GM12878 (cell line): ENCODE measurements at regions not wholly inside any gene's neighbourhood (a gene's known extent, or its start where the extent isn't known, plus 50 kb on each side); places are given as distances from the start of the nearest gene placed in this dataset.
A peak's percentile ranks its signal among the peaks of the same experiment; 100 is the strongest.

Source experiments
- BHLHE40 ChIP-seq, 2 experiments: fragments of 450-650 bp in 1 of 2; IDR thresholded peaks; 2 replicates each; pipeline ENCODE4 v1.6.1; 2011 to 2017; ENCODE audit warnings: low read depth in 2 of 2, borderline replicate concordance in 1 of 2, improper control_type of control experiment in 1 of 2, low read length in 1 of 2, mild to moderate bottlenecking in 1 of 2
- DPF2 ChIP-seq: fragments of 450-650 bp; IDR thresholded peaks from 2 replicates; pipeline ENCODE4 v1.6.1; 2017; ENCODE audit warnings: mild to moderate bottlenecking
- EZH2 ChIP-seq: IDR thresholded peaks from 2 replicates; pipeline ENCODE4 v1.6.1; 2012; ENCODE audit warnings: low read depth, mild to moderate bottlenecking, control low read depth, inconsistent platforms, low read length, borderline replicate concordance; ENCODE audit not compliant: control insufficient read depth
- FOXM1 ChIP-seq: IDR thresholded peaks from 2 replicates; pipeline ENCODE4 v1.6.1; 2012; ENCODE audit warnings: low read depth, mild to moderate bottlenecking, inconsistent platforms, low read length, moderate library complexity
- HDAC2 ChIP-seq: fragments of 200-600 bp; sonication (generic); IDR thresholded peaks from 2 replicates; pipeline ENCODE4 v1.6.1; 2017
- MEF2A ChIP-seq: IDR thresholded peaks from 2 replicates; pipeline ENCODE4 v1.6.1; 2011; ENCODE audit warnings: low read depth, mild to moderate bottlenecking, low read length, moderate library complexity; ENCODE audit not compliant: insufficient read depth
- MTA2 ChIP-seq: fragments of 450-650 bp; IDR thresholded peaks from 2 replicates; pipeline ENCODE4 v1.6.1; 2016; ENCODE audit warnings: low read depth, mild to moderate bottlenecking, moderate library complexity
- NBN ChIP-seq: fragments of 450-650 bp; IDR thresholded peaks from 2 replicates; pipeline ENCODE4 v1.6.1; 2016
- NR2C2 ChIP-seq: IDR thresholded peaks from 2 replicates; pipeline ENCODE4 v1.6.1; 2011; ENCODE audit warnings: borderline replicate concordance, low read depth; ENCODE audit not compliant: control insufficient read depth, insufficient read length
- SIX5 ChIP-seq: IDR thresholded peaks from 2 replicates; pipeline ENCODE4 v1.6.1; 2011; ENCODE audit warnings: mild to moderate bottlenecking, low read depth, low read length, moderate library complexity; ENCODE audit not compliant: severe bottlenecking
- SPI1 ChIP-seq: IDR thresholded peaks from 2 replicates; pipeline ENCODE4 v1.6.1; 2011; ENCODE audit warnings: low read depth, mild to moderate bottlenecking, low read length, moderate library complexity, borderline replicate concordance; ENCODE audit not compliant: insufficient read depth
- STAT3 ChIP-seq: IDR thresholded peaks from 2 replicates; pipeline ENCODE4 v1.6.1; 2011; ENCODE audit warnings: low read depth, low read length, improper control_type of control experiment
- TARDBP ChIP-seq: IDR thresholded peaks from 2 replicates; pipeline ENCODE4 v1.6.1; 2016; ENCODE audit warnings: borderline replicate concordance
- TCF12 ChIP-seq: IDR thresholded peaks from 2 replicates; pipeline ENCODE4 v1.6.1; 2011; ENCODE audit warnings: low read depth, mild to moderate bottlenecking, low read length
- TF ChIP-seq, protein P1 (sequence below): IDR thresholded peaks from 2 replicates; pipeline ENCODE4 v1.6.1; 2012; ENCODE audit warnings: mild to moderate bottlenecking, low read depth, low read length
- TF ChIP-seq, protein P2 (sequence below): fragments of 450-650 bp; IDR thresholded peaks from 2 replicates; pipeline ENCODE4 v1.6.1; 2018; ENCODE audit warnings: mild to moderate bottlenecking, low read depth, moderate library complexity; ENCODE audit not compliant: partially characterized antibody
- TF ChIP-seq, protein P3 (sequence below): fragments of 450-650 bp; formaldehyde crosslinking; IDR thresholded peaks from 2 replicates; pipeline ENCODE4 v1.4.0; 2022; ENCODE audit warnings: mild to moderate bottlenecking, moderate library complexity
- TF ChIP-seq, protein P4 (sequence below): IDR thresholded peaks from 2 replicates; pipeline ENCODE4 v1.6.1; 2012; ENCODE audit warnings: low read depth, low read length, improper control_type of control experiment

DNA sequence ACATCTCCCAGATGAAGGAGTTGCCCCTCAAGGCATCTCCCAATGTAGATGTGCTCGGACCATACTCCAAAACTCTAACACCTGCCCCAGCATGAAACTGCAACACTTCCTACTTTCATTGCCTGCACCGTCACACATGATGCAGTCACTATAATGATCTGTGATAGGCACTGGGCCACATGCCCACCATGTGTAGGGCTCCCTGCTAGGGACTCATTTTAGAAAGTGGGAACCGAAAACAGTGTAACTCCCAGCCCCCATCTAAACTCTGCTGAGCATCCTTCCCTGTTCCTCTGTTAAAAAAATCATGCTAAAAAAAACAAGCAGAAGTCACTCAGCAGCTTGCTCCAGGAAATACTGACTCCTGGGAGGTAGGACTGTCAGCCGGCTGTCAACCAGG is 496.1 kb upstream of the RAB6C start (continued):
- TF ChIP-seq SIX5 (no peak), EZH2 (no peak), HDAC2 (no peak), NR2C2 (no peak), TARDBP (no peak), BHLHE40 (IDR thresholded peaks at IDR 0.05; ENCODE audit: borderline replicate concordance in 1 of 2, low read depth in 2 of 2, low read length in 1 of 2) (peak in 1 of 2 experiments; percentile 9; a peak in 1 of 4 replicates), STAT3 (no peak), FOXM1 (no peak), SPI1 (peak; percentile 74), DPF2 (0 out of 2 replicates have a peak, but pooled peaks have one; percentile 45), MEF2A (0 out of 2 replicates have a peak, but pooled peaks have one; percentile 4), NBN (no peak), MTA2 (peak; percentile 48; the same call in 1 of the 2 replicates), TCF12 (peak; percentile 29; the same call in 1 of the 2 replicates)
- TF ChIP-seq, protein P1, sequence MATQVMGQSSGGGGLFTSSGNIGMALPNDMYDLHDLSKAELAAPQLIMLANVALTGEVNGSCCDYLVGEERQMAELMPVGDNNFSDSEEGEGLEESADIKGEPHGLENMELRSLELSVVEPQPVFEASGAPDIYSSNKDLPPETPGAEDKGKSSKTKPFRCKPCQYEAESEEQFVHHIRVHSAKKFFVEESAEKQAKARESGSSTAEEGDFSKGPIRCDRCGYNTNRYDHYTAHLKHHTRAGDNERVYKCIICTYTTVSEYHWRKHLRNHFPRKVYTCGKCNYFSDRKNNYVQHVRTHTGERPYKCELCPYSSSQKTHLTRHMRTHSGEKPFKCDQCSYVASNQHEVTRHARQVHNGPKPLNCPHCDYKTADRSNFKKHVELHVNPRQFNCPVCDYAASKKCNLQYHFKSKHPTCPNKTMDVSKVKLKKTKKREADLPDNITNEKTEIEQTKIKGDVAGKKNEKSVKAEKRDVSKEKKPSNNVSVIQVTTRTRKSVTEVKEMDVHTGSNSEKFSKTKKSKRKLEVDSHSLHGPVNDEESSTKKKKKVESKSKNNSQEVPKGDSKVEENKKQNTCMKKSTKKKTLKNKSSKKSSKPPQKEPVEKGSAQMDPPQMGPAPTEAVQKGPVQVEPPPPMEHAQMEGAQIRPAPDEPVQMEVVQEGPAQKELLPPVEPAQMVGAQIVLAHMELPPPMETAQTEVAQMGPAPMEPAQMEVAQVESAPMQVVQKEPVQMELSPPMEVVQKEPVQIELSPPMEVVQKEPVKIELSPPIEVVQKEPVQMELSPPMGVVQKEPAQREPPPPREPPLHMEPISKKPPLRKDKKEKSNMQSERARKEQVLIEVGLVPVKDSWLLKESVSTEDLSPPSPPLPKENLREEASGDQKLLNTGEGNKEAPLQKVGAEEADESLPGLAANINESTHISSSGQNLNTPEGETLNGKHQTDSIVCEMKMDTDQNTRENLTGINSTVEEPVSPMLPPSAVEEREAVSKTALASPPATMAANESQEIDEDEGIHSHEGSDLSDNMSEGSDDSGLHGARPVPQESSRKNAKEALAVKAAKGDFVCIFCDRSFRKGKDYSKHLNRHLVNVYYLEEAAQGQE = no peak
- TF ChIP-seq, protein P2, sequence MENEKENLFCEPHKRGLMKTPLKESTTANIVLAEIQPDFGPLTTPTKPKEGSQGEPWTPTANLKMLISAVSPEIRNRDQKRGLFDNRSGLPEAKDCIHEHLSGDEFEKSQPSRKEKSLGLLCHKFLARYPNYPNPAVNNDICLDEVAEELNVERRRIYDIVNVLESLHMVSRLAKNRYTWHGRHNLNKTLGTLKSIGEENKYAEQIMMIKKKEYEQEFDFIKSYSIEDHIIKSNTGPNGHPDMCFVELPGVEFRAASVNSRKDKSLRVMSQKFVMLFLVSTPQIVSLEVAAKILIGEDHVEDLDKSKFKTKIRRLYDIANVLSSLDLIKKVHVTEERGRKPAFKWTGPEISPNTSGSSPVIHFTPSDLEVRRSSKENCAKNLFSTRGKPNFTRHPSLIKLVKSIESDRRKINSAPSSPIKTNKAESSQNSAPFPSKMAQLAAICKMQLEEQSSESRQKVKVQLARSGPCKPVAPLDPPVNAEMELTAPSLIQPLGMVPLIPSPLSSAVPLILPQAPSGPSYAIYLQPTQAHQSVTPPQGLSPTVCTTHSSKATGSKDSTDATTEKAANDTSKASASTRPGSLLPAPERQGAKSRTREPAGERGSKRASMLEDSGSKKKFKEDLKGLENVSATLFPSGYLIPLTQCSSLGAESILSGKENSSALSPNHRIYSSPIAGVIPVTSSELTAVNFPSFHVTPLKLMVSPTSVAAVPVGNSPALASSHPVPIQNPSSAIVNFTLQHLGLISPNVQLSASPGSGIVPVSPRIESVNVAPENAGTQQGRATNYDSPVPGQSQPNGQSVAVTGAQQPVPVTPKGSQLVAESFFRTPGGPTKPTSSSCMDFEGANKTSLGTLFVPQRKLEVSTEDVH = no peak
- TF ChIP-seq, protein P3, sequence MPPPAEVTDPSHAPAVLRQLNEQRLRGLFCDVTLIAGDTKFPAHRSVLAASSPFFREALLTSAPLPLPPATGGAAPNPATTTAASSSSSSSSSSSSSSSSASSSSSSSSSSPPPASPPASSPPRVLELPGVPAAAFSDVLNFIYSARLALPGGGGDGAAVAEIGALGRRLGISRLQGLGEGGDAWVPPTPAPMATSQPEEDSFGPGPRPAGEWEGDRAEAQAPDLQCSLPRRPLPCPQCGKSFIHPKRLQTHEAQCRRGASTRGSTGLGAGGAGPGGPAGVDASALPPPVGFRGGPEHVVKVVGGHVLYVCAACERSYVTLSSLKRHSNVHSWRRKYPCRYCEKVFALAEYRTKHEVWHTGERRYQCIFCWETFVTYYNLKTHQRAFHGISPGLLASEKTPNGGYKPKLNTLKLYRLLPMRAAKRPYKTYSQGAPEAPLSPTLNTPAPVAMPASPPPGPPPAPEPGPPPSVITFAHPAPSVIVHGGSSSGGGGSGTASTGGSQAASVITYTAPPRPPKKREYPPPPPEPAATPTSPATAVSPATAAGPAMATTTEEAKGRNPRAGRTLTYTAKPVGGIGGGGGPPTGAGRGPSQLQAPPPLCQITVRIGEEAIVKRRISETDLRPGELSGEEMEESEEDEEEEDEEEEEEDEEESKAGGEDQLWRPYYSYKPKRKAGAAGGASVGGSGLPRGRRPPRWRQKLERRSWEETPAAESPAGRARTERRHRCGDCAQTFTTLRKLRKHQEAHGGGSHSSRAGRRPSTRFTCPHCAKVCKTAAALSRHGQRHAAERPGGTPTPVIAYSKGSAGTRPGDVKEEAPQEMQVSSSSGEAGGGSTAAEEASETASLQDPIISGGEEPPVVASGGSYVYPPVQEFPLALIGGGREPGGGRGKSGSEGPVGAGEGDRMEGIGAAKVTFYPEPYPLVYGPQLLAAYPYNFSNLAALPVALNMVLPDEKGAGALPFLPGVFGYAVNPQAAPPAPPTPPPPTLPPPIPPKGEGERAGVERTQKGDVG = no peak
- TF ChIP-seq, protein P4, sequence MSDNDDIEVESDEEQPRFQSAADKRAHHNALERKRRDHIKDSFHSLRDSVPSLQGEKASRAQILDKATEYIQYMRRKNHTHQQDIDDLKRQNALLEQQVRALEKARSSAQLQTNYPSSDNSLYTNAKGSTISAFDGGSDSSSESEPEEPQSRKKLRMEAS = no peak
- TF ChIP-seq, all 136 proteins: peak for 17
